HepG2 (cell line): ENCODE measurements at regions not wholly inside any gene's neighbourhood (a gene's known extent, or its start where the extent isn't known, plus 50 kb on each side); places are given as distances from the start of the nearest gene placed in this dataset.

Experiments
- ATAC-seq: fragments of 200-7000 bp; cut with Tn5 transposase; 3 replicates; pipeline ENCODE4 v1.9.1; 2020; ENCODE audit warnings: mild to moderate bottlenecking, moderate library complexity
- BruUV-seq: library from RNA; stranded (reverse); fragments of 400-500 nt; replicated peaks from 2 replicates; lab custom pipeline; 2021; lab: Mats Ljungman, UMichigan
- CTCF ChIA-PET: fragments of 300-600 bp; formaldehyde crosslinking; extraction: SDS; loops from one replicate; lab custom pipeline; 2021; ENCODE audit warnings: low total read pairs, inconsistent platforms, low intra/inter-chr PET ratio; lab: Yijun Ruan, JAX
- POLR2A ChIA-PET: fragments of 350-600 bp; sonication (Branson Sonifier 250); formaldehyde crosslinking; loops from one replicate; lab custom pipeline; 2020; ENCODE audit warnings: antibody characterized with exemption, inconsistent platforms; lab: Yijun Ruan, JAX
- DNase-seq: peaks from one replicate; pipeline ENCODE4 v3.0.0-alpha.2; 2015; ENCODE audit warnings: low spot score
- FAIRE-seq: peaks from 3 replicates; lab custom pipeline; 2011; peaks lifted over from hg19 to GRCh38; lab: Jason Lieb, UNC
- H2AFZ ChIP-seq: one replicate; pipeline ENCODE4 v1.6.1; 2011; ENCODE audit warnings: low read length, inconsistent platforms
- H3K27ac ChIP-seq: fragments of 300-600 bp; 3 replicates; pipeline ENCODE4 v1.8.0; 2011; ENCODE audit warnings: mixed run types, mild to moderate bottlenecking, mixed read lengths, low read length, inconsistent platforms; ENCODE audit not compliant: insufficient read depth; ENCODE audit errors: extremely low read length
- H3K27me3 ChIP-seq, 2 experiments: fragments of 200-600 bp in 1 of 2; 2 replicates in 1 of 2; 3 replicates in 1 of 2; pipeline versions ENCODE4 v1.6.0 to v1.8.0; 2011; ENCODE audit warnings: low read length in 2 of 2, mild to moderate bottlenecking in 2 of 2, moderate library complexity in 2 of 2, inconsistent platforms in 1 of 2; ENCODE audit not compliant: insufficient read depth in 2 of 2, control insufficient read depth in 1 of 2
- H3K36me3 ChIP-seq, 2 experiments: fragments of 200-600 bp in 1 of 2; replicated peaks in 1 of 2; 2 replicates in 1 of 2; 3 replicates in 1 of 2; pipeline versions ENCODE4 v1.5.1 to v1.8.0; 2011; ENCODE audit warnings: low read length in 2 of 2, inconsistent platforms in 1 of 2; ENCODE audit not compliant: insufficient read depth in 2 of 2, control insufficient read depth in 1 of 2
- H3K4me1 ChIP-seq: 2 replicates; pipeline ENCODE4 v1.5.1; 2012; ENCODE audit warnings: low read length, inconsistent platforms; ENCODE audit not compliant: insufficient read depth
- H3K4me2 ChIP-seq: 2 replicates; pipeline ENCODE4 v1.6.0; 2011; ENCODE audit warnings: low read depth, low read length, inconsistent platforms
- H3K4me3 ChIP-seq, 3 experiments: fragments of 200-600 bp in 1 of 3; sonication (generic), shearing (Covaris generic) in 1 of 3; replicated peaks in 1 of 3; 2 replicates each; pipeline ENCODE4 v1.5.1; 2011 to 2016; ENCODE audit warnings: low read length in 3 of 3, inconsistent platforms in 2 of 3, low read depth in 2 of 3, mild to moderate bottlenecking in 2 of 3, control low read depth in 1 of 3, mixed read lengths in 1 of 3; ENCODE audit not compliant: insufficient read depth in 1 of 3
- H3K79me2 ChIP-seq: one replicate; pipeline ENCODE4 v1.6.1; 2011; ENCODE audit warnings: low read length, inconsistent platforms; ENCODE audit not compliant: insufficient read depth
- H3K9ac ChIP-seq: 2 replicates; pipeline ENCODE4 v1.6.0; 2011; ENCODE audit warnings: mild to moderate bottlenecking, low read depth, low read length, inconsistent platforms; ENCODE audit not compliant: insufficient read depth
- H3K9me3 ChIP-seq: 2 replicates; pipeline ENCODE4 v1.5.1; 2012; ENCODE audit warnings: mild to moderate bottlenecking, low read length
- H4K20me1 ChIP-seq: 2 replicates; pipeline ENCODE4 v1.6.0; 2011; ENCODE audit warnings: inconsistent platforms, mild to moderate bottlenecking, low read length, moderate library complexity; ENCODE audit not compliant: insufficient read depth
- CEBPG ChIP-seq: IDR thresholded peaks from 2 replicates; pipeline ENCODE4 v1.6.1; 2016
- NR2F6 ChIP-seq, 2 experiments: IDR thresholded peaks; 2 replicates each; pipeline ENCODE4 v1.6.1; 2016; ENCODE audit warnings: antibody characterized with exemption in 1 of 2, mild to moderate bottlenecking in 1 of 2
- RXRA ChIP-seq: sonication (generic); formaldehyde crosslinking; IDR thresholded peaks from 2 replicates; pipeline ENCODE4 v1.5.1; 2020; ENCODE audit warnings: missing genetic modification reagents
- ZBTB39 ChIP-seq: sonication (generic); formaldehyde crosslinking; IDR thresholded peaks from 2 replicates; pipeline ENCODE4 v1.5.0; 2020; ENCODE audit warnings: missing genetic modification reagents
- ZBTB40 ChIP-seq, 2 experiments: fragments of 450-650 bp in 1 of 2; sonication (generic) in 1 of 2; formaldehyde crosslinking in 1 of 2; IDR thresholded peaks; 2 replicates each; pipeline versions ENCODE4 v1.6.1 to v1.8.0; 2016 to 2022; ENCODE audit warnings: antibody characterized with exemption in 1 of 2, mild to moderate bottlenecking in 1 of 2, missing genetic modification reagents in 1 of 2
- ZNF792 ChIP-seq: IDR thresholded peaks from 2 replicates; pipeline ENCODE4 v1.6.1; 2016
- WGBS: methylation state at CpG from one replicate; pipeline ENCODE4 v1.1.6; 2017; ENCODE audit warnings: low lambda C conversion rate; 5-methylcytosine and 5-hydroxymethylcytosine counted together
- in situ Hi-C: cut with HindIII; loops from 2 replicates; pipeline ENCODE4 v1.10.0; 2017; ENCODE audit warnings: low pct_unique_long_range_greater_than_20kb; ENCODE audit not compliant: extremely low pct_ligation_motif_present
- intact Hi-C: fragments of 100-400 bp; cut with micrococcal nuclease; formaldehyde crosslinking; loops from one replicate; pipeline ENCODE4 v1.10.0; 2022; ENCODE audit not compliant: unreplicated experiment

- TF ChIP-seq ZBTB39 (CRISPR knock-in tag) (no peak), RXRA (CRISPR knock-in tag) (no peak), NR2F6 (IDR thresholded peaks at IDR 0.05) (no peak), NR2F6 (CRISPR knock-in tag; IDR thresholded peaks at IDR 0.05) (no peak), CEBPG (no peak)
- TF ChIP-seq, all 625 proteins: peak for 0
Measured at GRCh38 chr7:132691201-132691600, 114.9 kb upstream of the PLXNA4 start (continued).

GRCh38 chr7:132690174-132690573, 113.9 kb upstream of the PLXNA4 start:
- POLR2A ChIA-PET, result no interaction called here
- H3K9ac ChIP-seq, result no peak overlapping the region
- in situ Hi-C loops, result no loop called here
- FAIRE-seq, result no peak
- H3K4me1 ChIP-seq, result no peaks in the 10 kb centered on the region
- H3K79me2 ChIP-seq, result no peaks in the 10 kb centered on the region
- intact Hi-C loops, result no loop called here
- no peak for DNase-seq
- no peak overlapping the region for H3K27ac ChIP-seq
- no peak overlapping the region for H3K4me3 ChIP-seq
- CTCF ChIA-PET, result no interaction called here
- 69% methylated on average over 10 of the region's 10 CpGs for WGBS
- H3K4me2 ChIP-seq, result no peak overlapping the region
- H4K20me1 ChIP-seq, result no peaks in the 10 kb centered on the region
- TF ChIP-seq ZNF792 (CRISPR knock-in tag) (no peak), ZBTB40 (IDR thresholded peaks at IDR 0.05) (peak; percentile 70), ZBTB40 (CRISPR knock-in tag; IDR thresholded peaks at IDR 0.05) (no peak)
- no TSS peak for BruUV-seq
- ATAC-seq, result no peak
- no peaks in the 10 kb centered on the region for H3K36me3 ChIP-seq
- peaks cover 2 to 20% of the 10 kb centered on the region in 2 experiments; a peak in 1 of 5 replicates for H3K27me3 ChIP-seq
- H2AFZ ChIP-seq, result no peak overlapping the region
- no peaks in the 10 kb centered on the region for H3K9me3 ChIP-seq
